ENCODE measurements at regions not wholly inside any gene's neighbourhood (a gene's known extent, or its start where the extent isn't known, plus 50 kb on each side); places are given as distances from the start of the nearest gene placed in this dataset.

GRCh38 chr15:96916750-96917149 lies 586.2 kb downstream of the NR2F2 start:
- Histone ChIP-seq H3K9me3 (replicated peaks; ENCODE audit: insufficient read depth, low read length) (no peaks in the 10 kb centered on the region), H3K4me3 (ENCODE audit: low read length) (no peak overlapping the region), H2AFZ (ENCODE audit: low read length) (no peak overlapping the region), H4K20me1 (ENCODE audit: insufficient read depth, low read length) (no peaks in the 10 kb centered on the region), H3K9ac (ENCODE audit: low read length) (no peak overlapping the region), H3K27ac (ENCODE audit: low read length) (no peak overlapping the region), H3K4me2 (ENCODE audit: low read depth, low read length) (no peak overlapping the region), H3K36me3 (replicated peaks; ENCODE audit: insufficient read depth, low read length) (no peaks in the 10 kb centered on the region), H3F3A (ENCODE audit: insufficient read depth, low read length) (no peaks in the 10 kb centered on the region), H3K9me2 (replicated peaks; ENCODE audit: insufficient read depth, low read length) (no peaks in the 10 kb centered on the region), H3K27me3 (replicated peaks; ENCODE audit: insufficient read depth, low read length) (no peaks in the 10 kb centered on the region), H3K4me1 (ENCODE audit: low read length) (no peaks in the 10 kb centered on the region), H3K79me2 (ENCODE audit: low read length) (no peaks in the 10 kb centered on the region)
- TF ChIP-seq EZH2phosphoT487 (IDR thresholded peaks at IDR 0.05; ENCODE audit: low read length) (no peak), EZH2 (optimal IDR thresholded peaks at IDR 0.05; ENCODE audit: low read depth, low read length) (no peak)
- TF ChIP-seq, protein P1, sequence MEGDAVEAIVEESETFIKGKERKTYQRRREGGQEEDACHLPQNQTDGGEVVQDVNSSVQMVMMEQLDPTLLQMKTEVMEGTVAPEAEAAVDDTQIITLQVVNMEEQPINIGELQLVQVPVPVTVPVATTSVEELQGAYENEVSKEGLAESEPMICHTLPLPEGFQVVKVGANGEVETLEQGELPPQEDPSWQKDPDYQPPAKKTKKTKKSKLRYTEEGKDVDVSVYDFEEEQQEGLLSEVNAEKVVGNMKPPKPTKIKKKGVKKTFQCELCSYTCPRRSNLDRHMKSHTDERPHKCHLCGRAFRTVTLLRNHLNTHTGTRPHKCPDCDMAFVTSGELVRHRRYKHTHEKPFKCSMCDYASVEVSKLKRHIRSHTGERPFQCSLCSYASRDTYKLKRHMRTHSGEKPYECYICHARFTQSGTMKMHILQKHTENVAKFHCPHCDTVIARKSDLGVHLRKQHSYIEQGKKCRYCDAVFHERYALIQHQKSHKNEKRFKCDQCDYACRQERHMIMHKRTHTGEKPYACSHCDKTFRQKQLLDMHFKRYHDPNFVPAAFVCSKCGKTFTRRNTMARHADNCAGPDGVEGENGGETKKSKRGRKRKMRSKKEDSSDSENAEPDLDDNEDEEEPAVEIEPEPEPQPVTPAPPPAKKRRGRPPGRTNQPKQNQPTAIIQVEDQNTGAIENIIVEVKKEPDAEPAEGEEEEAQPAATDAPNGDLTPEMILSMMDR (IDR thresholded peaks at IDR 0.05; ENCODE audit: low read length), result no peak
- no peak for DNase-seq

DNA sequence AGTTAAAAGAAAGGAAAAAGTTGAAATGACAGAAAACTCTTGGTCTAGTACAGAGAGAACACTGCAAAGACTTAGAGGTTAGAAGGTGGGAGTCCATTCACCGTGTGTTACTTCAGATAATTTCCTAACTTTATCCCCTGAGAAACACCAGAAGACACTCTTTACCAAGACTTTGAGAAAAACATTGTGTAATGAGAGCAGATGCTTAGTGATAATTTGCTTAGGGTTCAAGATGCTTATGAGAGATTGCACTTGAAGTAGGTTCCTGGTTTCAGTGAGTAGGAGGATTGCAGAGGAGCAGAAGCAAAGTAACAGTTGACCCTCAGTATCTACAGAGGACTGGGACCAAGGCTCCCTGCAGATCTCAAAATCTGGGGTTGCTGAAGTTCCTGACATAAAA lies 594.1 kb downstream of the NR2F2 start:
- no peaks in the 10 kb centered on the region for H3K36me3 ChIP-seq (replicated peaks; ENCODE audit: insufficient read depth, low read length)
- no peak overlapping the region for H3K4me3 ChIP-seq (ENCODE audit: low read length)
- no peaks in the 10 kb centered on the region for H3F3A ChIP-seq (ENCODE audit: insufficient read depth, low read length)
- no peak overlapping the region for H3K9ac ChIP-seq (ENCODE audit: low read length)
- no peak for DNase-seq
- no peaks in the 10 kb centered on the region for H3K27me3 ChIP-seq (replicated peaks; ENCODE audit: insufficient read depth, low read length)
- TF ChIP-seq, protein P1 (IDR thresholded peaks at IDR 0.05; ENCODE audit: low read length), result no peak
- no peak for TF ChIP-seq EZH2 (optimal IDR thresholded peaks at IDR 0.05; ENCODE audit: low read depth, low read length)
- no peak for TF ChIP-seq EZH2phosphoT487 (IDR thresholded peaks at IDR 0.05; ENCODE audit: low read length)
- no peaks in the 10 kb centered on the region for H3K4me1 ChIP-seq (ENCODE audit: low read length)
- H3K79me2 ChIP-seq (ENCODE audit: low read length), result no peaks in the 10 kb centered on the region
- H4K20me1 ChIP-seq (ENCODE audit: insufficient read depth, low read length), result no peaks in the 10 kb centered on the region
- no peaks in the 10 kb centered on the region for H3K9me3 ChIP-seq (replicated peaks; ENCODE audit: insufficient read depth, low read length)
- no peaks in the 10 kb centered on the region for H3K9me2 ChIP-seq (replicated peaks; ENCODE audit: insufficient read depth, low read length)
- H3K27ac ChIP-seq (ENCODE audit: low read length), result no peak overlapping the region
- H3K4me2 ChIP-seq (ENCODE audit: low read depth, low read length), result no peak overlapping the region
- no peak overlapping the region for H2AFZ ChIP-seq (ENCODE audit: low read length)

DNA sequence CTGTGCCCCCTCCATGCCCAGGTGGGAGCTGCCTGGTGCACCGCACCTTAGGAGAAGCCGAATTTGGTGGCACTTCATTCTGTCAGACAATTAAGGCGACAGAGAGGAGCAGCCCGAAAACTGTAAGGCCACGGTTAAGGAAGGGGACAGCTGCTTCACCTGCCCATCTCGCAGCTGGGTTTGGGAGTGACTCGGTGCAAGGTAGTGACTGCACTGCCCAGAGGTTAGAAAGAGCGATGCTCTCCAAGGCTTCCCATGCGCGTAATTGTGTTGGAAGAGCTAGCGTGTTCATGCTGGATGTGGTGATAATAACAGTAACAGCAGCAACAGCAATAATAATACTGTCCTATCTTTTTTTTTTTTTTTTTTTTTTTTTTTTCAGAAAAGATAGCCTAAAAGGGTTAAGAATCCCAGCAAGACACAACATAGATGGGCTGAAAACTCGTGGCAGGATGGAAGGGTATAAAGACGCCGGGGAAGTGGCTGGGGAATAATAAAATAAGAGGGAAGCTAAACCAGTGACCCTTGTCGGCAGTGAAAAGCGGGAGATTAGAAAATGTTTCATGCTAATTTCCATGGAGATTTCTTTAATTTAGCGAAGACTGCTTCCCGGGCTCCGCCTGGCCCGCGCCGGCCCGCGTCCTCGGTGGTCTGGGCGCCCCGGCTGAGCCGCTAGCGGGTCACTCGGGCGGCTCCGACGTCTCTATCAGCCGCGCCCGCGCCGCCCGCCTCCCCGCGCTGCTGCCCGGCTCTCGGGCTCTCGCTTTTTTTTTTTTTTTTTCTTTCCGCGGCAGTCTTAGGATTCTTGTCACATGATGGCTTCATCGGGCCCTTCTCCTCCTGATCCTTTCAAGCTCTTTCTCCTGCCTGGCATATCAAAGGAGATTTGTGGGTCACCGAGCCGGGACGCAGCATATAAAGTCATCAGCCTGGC lies 617.1 kb downstream of the NR2F2 start:
- H3K27ac ChIP-seq (ENCODE audit: low read length), result no peak overlapping the region
- no peaks in the 10 kb centered on the region for H3K36me3 ChIP-seq (replicated peaks; ENCODE audit: insufficient read depth, low read length)
- no peaks in the 10 kb centered on the region for H3K9me2 ChIP-seq (replicated peaks; ENCODE audit: insufficient read depth, low read length)
- TF ChIP-seq, protein P1 (IDR thresholded peaks at IDR 0.05; ENCODE audit: low read length), result no peak
- TF ChIP-seq EZH2phosphoT487 (IDR thresholded peaks at IDR 0.05; ENCODE audit: low read length), result no peak
- TF ChIP-seq EZH2 (optimal IDR thresholded peaks at IDR 0.05; ENCODE audit: low read depth, low read length), result no peak
- H3F3A ChIP-seq (ENCODE audit: insufficient read depth, low read length), result no peaks in the 10 kb centered on the region
- H3K4me1 ChIP-seq (ENCODE audit: low read length), result no peaks in the 10 kb centered on the region
- no peak overlapping the region for H3K9ac ChIP-seq (ENCODE audit: low read length)
- no peaks in the 10 kb centered on the region for H3K79me2 ChIP-seq (ENCODE audit: low read length)
- no peaks in the 10 kb centered on the region for H3K9me3 ChIP-seq (replicated peaks; ENCODE audit: insufficient read depth, low read length)
- H3K4me2 ChIP-seq (ENCODE audit: low read depth, low read length), result no peak overlapping the region
- no peaks in the 10 kb centered on the region for H3K27me3 ChIP-seq (replicated peaks; ENCODE audit: insufficient read depth, low read length)
- H2AFZ ChIP-seq (ENCODE audit: low read length), result no peak overlapping the region
- DNase-seq, result no peak
- H3K4me3 ChIP-seq (ENCODE audit: low read length), result no peak overlapping the region
- no peaks in the 10 kb centered on the region for H4K20me1 ChIP-seq (ENCODE audit: insufficient read depth, low read length)

Measured in MM.1S (cell line).